ENCODE measurements at regions not wholly inside any gene's neighbourhood (a gene's known extent, or its start where the extent isn't known, plus 50 kb on each side); places are given as distances from the start of the nearest gene placed in this dataset.

DNA sequence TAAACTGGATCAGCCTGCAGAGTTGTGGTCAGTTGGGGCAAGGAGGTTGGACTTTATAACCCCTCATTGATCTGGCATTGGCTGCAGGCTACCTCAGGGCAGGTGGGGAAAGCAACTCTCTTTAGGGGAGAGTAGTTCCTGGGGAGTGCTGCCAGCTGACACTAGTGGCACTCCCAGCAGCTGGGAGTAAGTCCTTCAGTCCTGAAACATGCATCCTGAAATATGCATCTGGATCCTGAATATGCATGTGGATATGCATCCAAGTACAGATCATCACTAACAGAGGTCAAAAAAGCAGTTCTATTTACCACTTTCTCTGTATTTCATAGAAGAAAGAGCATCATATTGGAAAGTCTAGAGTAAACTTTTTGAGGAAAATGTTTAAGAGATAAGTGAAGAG lies 350.8 kb downstream of the EPM2A start:
- DNase-seq (ENCODE audit: low spot score), result no peak

GRCh38 chr6:145396499-145396898 lies 338.8 kb downstream of the EPM2A start:
- no peak for DNase-seq (ENCODE audit: low spot score)

DNA sequence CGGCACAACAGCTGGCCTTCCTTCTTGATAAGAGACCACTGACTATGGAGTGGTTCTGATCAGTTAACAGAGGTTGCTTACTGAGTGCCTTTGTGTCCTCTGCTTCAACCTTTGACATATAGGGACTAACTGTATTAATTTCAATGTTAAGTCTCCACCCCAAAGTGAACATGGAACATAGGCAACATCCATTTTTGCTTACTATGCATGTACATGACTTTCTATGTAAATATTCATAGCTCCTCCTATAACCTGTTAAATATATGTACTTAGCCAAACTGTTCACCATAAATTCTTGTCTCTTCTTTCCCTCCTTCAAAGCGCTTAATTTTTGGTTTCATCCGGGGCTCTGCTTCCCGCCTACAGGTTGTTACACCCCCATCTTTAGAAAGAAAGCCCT lies 334.8 kb downstream of the EPM2A start:
- DNase-seq (ENCODE audit: low spot score), result no peak

- DNase-seq (ENCODE audit: low spot score), result no peak
These were observed 330.2 kb downstream of the EPM2A start for GRCh38 chr6:145405006-145405551.

GRCh38 chr6:145406783-145407182 lies 328.5 kb downstream of the EPM2A start:
- DNase-seq (ENCODE audit: low spot score), result no peak

GRCh38 chr6:145415616-145416015 lies 319.7 kb downstream of the EPM2A start:
- no peak for DNase-seq (ENCODE audit: low spot score)

DNA sequence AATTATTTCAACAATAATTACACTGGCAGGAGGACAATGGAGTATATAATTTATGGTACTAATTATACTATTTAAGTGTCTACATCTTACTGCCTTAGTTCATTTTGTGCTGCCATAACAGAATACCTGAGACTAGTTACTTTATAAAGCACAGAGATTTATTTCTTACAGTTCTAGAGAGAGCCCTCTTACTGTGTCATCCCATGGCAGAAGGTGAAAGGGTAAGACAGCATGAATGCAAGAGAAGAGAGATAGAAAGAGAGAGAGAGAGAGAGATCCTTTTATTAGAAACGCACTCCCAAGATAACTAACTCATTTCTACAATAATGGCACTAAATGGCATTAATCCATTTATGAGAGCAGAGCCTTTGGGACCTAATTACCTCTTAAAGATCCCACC lies 314.7 kb downstream of the EPM2A start:
- no peak for DNase-seq (ENCODE audit: low spot score)

- DNase-seq (ENCODE audit: low spot score), result no peak
These were observed 311.4 kb downstream of the EPM2A start for GRCh38 chr6:145423936-145424335.

GRCh38 chr6:145427232-145427631 lies 308.1 kb downstream of the EPM2A start:
- no peak for DNase-seq (ENCODE audit: low spot score)

DNA sequence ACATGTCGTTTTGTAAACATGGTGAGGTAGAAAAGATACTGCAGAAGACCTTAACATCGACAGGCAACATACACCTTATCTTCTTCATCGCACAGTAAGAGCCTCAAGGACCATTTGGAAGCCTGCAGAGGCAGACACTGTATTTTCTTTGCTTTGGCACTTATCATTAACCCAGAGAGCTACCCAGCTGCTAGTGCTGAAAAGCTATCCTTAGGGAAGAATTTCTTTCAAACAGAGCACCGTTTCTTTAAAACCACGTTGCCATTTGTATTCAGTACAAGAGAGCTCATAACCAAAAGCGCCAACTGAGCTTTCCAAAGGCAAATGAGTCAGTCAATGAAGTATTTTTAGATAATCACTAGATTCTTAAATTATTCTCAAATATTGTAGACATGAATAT lies 306.6 kb downstream of the EPM2A start:
- DNase-seq (ENCODE audit: low spot score), result peak; percentile 7

- DNase-seq (ENCODE audit: low spot score), result no peak
These were observed 293.2 kb downstream of the EPM2A start for GRCh38 chr6:145442110-145442509.

GRCh38 chr6:145445674-145446073 lies 289.6 kb downstream of the EPM2A start:
- no peak for DNase-seq (ENCODE audit: low spot score)

GRCh38 chr6:145451029-145451428 lies 284.3 kb downstream of the EPM2A start:
- DNase-seq (ENCODE audit: low spot score), result no peak

DNA sequence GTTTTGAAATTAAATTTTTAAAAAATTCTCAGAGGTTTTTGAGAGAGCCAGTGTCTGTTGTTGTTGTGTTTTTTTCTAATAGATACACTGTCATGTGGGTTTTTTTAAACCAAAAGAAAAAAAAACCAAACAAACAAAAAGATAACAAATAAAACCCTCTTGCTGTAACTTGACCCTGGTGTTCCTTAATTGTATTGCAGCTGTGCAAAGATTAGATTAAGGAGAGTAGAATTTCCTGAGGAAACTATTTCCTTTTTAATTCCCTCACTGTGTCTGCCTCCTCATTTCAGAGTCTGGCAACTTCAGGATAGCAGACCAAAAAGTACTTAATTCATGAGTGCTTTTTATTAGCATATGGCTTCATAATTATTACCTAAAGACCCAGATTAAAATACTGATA lies 281.9 kb downstream of the EPM2A start:
- no peak for DNase-seq (ENCODE audit: low spot score)

DNA sequence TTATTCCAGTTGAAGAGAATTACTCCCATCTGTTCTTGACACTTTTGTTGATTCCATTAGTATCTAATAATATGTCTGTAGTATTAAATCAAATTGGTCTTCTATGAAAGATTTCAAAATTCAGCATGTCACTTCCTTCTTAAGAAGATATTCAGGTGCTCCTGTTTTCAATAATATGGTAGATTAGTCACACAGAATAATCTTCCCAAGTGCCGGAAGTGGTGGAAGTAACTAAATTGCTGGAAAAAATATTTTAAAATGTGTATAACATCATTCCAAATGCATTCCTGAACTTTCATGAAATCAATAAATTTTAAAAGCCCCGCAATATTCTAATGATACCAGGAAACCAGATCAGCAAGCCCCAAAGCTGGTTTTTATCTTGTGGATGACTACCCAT lies 281.3 kb downstream of the EPM2A start:
- DNase-seq (ENCODE audit: low spot score), result no peak

GRCh38 chr6:145457556-145457955 lies 277.8 kb downstream of the EPM2A start:
- no peak for DNase-seq (ENCODE audit: low spot score)

DNA sequence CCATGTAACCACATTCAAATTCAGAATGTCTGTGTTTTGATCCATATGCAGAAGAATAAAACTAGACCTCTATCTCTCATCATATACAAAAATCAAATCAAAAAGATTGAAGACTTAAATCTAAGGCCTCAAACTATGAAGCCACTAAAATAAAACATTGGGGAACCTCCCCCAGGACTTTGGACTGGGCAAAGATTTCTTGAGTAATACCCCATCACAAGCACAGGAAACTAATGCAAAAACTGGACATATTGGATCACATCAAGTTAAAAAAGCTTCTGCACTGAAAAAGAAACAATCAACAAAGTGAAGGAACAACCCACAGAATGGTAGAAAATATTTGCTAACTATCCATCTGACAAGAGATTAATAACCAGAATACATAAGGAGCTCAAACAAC lies 266.8 kb downstream of the EPM2A start:
- DNase-seq (ENCODE audit: low spot score), result no peak

DNA sequence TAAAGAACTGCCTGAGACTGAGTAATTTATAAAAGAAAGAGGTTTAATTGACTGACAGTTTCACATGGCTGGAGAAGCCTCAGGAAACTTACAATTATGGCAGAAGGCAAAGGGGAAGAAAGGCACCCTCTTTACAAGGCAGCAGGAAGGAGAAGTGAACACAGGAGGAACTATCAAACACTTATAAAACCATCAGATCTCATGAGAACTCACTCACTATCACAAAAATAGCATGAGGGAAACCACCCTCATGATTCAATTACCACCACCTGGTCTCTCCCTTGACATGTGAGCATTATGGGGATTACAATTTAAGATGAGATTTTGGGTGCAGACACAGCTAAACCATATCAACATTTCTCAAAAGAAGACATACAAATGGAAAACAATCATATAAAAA lies 266.3 kb downstream of the EPM2A start:
- DNase-seq (ENCODE audit: low spot score), result no peak

DNA sequence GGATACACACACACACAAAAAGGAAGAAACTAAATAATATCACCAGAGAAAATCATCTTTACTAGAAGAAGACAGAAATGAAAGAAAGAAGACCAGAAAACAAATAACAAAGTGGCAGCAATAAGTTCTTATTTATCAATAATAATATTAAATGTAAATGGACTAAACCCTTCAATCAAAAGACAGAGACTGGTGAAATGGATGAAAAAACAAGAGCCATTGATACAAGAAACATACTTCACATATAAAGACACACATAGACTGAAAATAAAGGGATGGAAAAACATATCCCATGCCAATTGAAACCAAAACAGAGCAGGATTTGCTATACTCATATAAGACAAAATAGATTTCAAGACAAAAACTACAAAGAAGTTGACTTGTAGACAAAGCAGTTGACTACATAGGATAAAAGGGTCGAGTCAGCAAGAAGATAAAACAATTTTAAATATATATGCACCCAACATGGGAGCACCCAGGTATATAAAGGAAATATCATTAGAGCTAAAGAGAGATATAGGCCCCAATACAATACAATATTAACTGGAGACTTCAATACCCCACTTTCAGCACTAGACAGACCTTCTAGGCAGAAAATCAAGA lies 259.4 kb downstream of the EPM2A start:
- no peak for DNase-seq (ENCODE audit: low spot score)

- DNase-seq (ENCODE audit: low spot score), result no peak
These were observed 255.3 kb downstream of the EPM2A start for GRCh38 chr6:145480024-145480423.

- no peak for DNase-seq (ENCODE audit: low spot score)
These were observed 251.9 kb downstream of the EPM2A start for GRCh38 chr6:145483191-145483996.

DNA sequence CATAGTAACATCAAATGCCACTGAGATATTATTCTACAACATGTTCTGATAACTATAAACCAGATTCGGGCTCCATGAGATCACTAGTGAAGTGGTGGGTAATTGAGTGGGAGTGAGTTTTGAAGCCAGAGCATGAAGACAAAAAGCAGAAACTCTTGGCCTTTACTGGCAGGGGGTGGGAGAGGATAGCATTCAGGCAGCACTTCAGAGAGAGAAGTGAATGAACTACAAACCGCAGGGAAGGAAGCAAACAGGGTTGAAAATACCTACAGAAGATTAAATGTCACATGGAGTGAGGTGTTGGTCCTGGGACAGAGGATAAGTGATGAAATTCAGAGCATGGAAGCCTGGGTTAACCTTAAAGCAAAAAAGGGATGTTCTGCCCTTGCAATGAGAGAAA lies 250.0 kb downstream of the EPM2A start:
- no peak for DNase-seq (ENCODE audit: low spot score)

- DNase-seq (ENCODE audit: low spot score), result no peak
These were observed 249.0 kb downstream of the EPM2A start for GRCh38 chr6:145486306-145486705.

DNA sequence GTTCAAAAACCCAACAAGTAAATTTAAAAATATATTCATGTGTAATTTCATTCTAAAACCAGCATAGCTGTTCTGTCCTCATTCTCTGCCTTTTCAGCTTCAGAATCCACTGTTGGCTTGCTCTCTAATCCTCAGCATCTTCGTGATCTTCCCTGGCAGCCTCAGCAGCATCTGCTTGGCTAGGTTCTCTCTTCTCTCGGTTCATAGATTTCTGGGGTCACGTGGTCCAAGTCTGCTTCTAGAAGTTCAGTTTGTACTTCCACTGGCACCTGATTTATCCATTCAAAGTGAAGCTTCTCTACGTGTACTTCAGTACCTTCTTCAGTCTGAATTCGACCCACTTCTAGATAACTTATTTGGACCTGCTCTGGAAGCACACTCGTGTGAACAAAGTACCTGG lies 245.7 kb downstream of the EPM2A start:
- no peak for DNase-seq (ENCODE audit: low spot score)
